ENCODE measurements at regions not wholly inside any gene's neighbourhood (a gene's known extent, or its start where the extent isn't known, plus 50 kb on each side); places are given as distances from the start of the nearest gene placed in this dataset.

DNA sequence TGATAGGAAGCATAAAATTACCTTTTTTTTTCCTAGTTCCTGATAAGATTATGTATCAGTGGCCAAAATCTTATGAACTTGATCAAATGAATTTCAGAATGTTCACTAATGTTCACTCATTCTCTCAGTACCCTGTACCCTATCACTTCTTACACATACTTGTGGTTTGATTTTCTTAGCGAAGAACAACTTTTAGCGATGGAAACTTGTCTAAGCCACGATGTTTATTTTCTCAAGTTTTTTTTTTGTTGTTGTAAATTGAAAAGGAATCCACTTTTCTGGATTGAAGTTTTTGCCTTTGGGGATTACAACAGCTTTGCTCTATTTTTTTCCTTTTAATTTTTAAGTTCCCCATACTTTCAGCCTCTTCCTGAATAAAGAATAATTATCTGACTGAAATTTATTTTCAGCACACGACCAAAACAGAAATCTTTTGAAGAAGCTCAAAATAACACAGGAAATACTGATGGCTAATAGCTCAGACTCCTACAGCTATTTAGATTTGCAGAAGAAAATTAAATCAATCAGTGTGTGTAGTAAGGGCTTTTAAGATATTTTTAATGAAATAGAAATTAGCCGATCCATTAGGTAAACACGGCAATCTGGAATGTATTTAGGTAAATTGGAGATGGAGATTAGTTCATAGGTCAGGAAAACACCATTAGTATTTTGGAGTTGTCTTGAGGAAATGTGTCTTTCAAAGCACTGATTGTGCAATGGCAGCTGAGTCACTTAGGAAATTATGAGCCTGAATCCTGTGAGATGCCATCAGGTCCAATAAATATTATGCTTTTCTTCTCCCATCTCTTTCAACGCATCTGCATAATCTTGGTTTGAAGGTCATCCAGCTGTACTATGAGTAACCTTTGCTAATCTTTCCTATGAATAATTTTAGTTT lies 217.5 kb downstream of the GJA1 start:
- TF ChIP-seq, protein P1, sequence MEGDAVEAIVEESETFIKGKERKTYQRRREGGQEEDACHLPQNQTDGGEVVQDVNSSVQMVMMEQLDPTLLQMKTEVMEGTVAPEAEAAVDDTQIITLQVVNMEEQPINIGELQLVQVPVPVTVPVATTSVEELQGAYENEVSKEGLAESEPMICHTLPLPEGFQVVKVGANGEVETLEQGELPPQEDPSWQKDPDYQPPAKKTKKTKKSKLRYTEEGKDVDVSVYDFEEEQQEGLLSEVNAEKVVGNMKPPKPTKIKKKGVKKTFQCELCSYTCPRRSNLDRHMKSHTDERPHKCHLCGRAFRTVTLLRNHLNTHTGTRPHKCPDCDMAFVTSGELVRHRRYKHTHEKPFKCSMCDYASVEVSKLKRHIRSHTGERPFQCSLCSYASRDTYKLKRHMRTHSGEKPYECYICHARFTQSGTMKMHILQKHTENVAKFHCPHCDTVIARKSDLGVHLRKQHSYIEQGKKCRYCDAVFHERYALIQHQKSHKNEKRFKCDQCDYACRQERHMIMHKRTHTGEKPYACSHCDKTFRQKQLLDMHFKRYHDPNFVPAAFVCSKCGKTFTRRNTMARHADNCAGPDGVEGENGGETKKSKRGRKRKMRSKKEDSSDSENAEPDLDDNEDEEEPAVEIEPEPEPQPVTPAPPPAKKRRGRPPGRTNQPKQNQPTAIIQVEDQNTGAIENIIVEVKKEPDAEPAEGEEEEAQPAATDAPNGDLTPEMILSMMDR (IDR thresholded peaks at IDR 0.05; ENCODE audit: unreplicated experiment in 3 of 3), result no peak
- Mint-ChIP-seq H3K27ac (no peak overlapping the region), H3K4me3 (no peak overlapping the region), H3K36me3 (ENCODE audit: low read depth) (no peaks in the 10 kb centered on the region), H3K4me1 (peaks cover 9% of the 10 kb centered on the region), H3K27me3 (ENCODE audit: low read depth) (no peaks in the 10 kb centered on the region), H3K9me3 (no peaks in the 10 kb centered on the region)

DNA sequence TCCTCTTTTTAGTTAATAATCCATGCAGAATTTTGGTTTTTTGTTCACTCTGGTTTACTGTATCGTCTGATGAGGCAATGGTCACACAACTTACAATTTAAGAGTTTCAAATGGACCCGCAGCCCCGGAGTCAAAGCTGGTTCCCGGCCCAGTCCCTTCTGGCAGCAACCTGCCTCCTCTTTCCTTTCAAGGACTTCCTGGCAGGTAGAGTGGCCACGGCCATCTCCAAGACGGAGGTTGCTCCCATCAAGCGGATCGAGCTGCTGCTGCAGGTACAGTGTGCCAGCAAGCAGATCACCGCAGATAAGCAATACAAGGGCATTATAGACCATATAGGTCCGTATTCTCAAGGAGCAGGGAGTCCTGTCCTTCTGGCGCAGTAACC lies 218.2 kb downstream of the GJA1 start:
- Mint-ChIP-seq H3K4me1 (peaks cover 9% of the 10 kb centered on the region), H3K4me3 (no peak overlapping the region), H3K27me3 (ENCODE audit: low read depth) (no peaks in the 10 kb centered on the region), H3K27ac (no peak overlapping the region), H3K36me3 (ENCODE audit: low read depth) (no peaks in the 10 kb centered on the region), H3K9me3 (no peaks in the 10 kb centered on the region)
- TF ChIP-seq, protein P1 (IDR thresholded peaks at IDR 0.05; ENCODE audit: unreplicated experiment in 3 of 3), result no peak

DNA sequence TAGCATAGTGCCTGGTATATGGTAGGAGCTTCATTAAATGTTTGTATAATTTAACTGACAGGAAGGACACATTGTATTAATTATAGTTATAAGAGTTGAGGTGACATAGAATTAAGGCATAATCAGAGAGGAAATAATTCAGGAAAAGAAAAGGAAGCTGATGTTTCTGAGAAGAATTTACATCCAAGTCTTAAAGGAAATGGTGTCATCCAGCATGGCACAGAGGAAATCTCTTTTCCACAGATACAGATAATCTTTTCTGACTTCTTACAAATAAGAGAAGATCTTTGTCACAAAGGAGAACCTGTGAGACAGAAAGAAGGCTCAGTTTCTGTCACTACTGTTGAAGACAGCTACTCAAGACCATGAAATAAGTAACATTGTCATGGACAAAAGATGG lies 222.5 kb downstream of the GJA1 start:
- no peaks in the 10 kb centered on the region for H3K27me3 Mint-ChIP-seq (ENCODE audit: low read depth)
- TF ChIP-seq, protein P1 (IDR thresholded peaks at IDR 0.05; ENCODE audit: unreplicated experiment in 3 of 3), result no peak
- no peaks in the 10 kb centered on the region for H3K36me3 Mint-ChIP-seq (ENCODE audit: low read depth)
- peaks cover 6% of the 10 kb centered on the region for H3K4me1 Mint-ChIP-seq
- no peak overlapping the region for H3K4me3 Mint-ChIP-seq
- H3K9me3 Mint-ChIP-seq, result no peaks in the 10 kb centered on the region
- no peak overlapping the region for H3K27ac Mint-ChIP-seq

DNA sequence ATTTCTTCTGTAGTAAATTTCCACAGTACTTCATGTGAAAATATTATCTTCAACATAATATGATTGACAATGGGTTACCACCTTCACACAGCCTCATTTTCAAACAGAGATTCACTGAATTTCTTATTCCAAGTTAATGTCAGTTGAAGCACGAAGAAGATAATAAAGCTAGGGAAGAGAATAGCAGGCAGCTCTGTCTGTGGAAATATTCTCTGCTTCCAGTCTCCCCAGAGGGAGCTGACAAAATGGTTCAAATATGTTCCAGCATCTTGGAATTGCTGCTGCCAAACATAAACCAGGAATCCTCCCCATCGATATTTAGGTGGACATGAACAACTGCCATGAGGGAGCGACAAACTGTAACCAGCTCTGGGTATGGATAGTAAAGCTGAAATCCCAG lies 224.8 kb downstream of the GJA1 start:
- H3K4me3 Mint-ChIP-seq, result no peak overlapping the region
- no peaks in the 10 kb centered on the region for H3K9me3 Mint-ChIP-seq
- TF ChIP-seq, protein P1 (IDR thresholded peaks at IDR 0.05; ENCODE audit: unreplicated experiment in 3 of 3), result no peak
- no peak overlapping the region for H3K27ac Mint-ChIP-seq
- no peaks in the 10 kb centered on the region for H3K4me1 Mint-ChIP-seq
- no peaks in the 10 kb centered on the region for H3K36me3 Mint-ChIP-seq (ENCODE audit: low read depth)
- no peaks in the 10 kb centered on the region for H3K27me3 Mint-ChIP-seq (ENCODE audit: low read depth)

DNA sequence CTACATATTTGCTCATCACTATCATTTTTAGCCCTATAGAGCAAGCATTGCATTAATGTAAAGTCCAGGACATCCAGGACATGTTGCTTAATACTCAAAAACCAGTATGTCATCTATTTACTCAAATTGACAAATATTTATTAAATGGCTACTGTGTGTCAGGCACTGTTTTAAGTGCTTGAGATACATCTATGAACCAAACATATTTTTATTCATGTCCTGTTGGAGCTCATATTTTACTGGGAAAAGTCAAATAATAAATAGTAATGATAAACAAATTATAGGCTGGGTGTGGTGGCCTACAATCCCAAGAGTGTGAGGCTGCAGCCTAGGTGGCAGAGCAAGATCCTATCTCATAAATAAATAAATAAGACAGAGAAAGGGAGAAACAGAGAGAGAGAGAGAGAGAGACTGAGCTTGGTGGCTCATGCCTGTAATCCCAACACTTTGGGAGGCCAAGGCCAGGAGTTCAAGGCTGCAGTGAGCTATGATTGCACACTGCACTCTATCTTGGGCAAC lies 227.9 kb downstream of the GJA1 start:
- no peak overlapping the region for H3K27ac Mint-ChIP-seq
- no peaks in the 10 kb centered on the region for H3K9me3 Mint-ChIP-seq
- TF ChIP-seq, protein P1 (IDR thresholded peaks at IDR 0.05; ENCODE audit: unreplicated experiment in 3 of 3), result no peak
- no peak overlapping the region for H3K4me3 Mint-ChIP-seq
- no peaks in the 10 kb centered on the region for H3K4me1 Mint-ChIP-seq
- no peaks in the 10 kb centered on the region for H3K36me3 Mint-ChIP-seq (ENCODE audit: low read depth)
- no peaks in the 10 kb centered on the region for H3K27me3 Mint-ChIP-seq (ENCODE audit: low read depth)

DNA sequence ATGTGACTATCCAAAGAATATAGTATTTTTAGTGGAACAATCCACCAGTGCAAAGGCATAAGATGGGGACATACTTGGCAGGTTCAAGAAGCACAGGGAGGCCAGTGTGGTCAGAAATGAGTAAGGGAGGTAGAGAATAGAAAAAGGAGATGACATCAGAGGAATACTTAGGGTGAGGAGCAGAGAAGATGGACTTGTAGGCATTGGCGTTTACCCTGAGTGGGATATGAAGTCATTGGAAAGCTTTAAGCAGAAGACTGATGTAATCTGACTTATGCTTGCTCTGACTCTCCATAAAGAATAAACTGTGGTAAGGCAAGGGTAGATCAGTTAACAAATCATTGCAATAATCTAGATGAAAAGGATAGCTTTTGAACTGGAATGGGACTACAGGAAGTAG lies 228.7 kb downstream of the GJA1 start:
- no peaks in the 10 kb centered on the region for H3K9me3 Mint-ChIP-seq
- no peaks in the 10 kb centered on the region for H3K27me3 Mint-ChIP-seq (ENCODE audit: low read depth)
- H3K27ac Mint-ChIP-seq, result no peak overlapping the region
- TF ChIP-seq, protein P1 (IDR thresholded peaks at IDR 0.05; ENCODE audit: unreplicated experiment in 3 of 3), result no peak
- H3K4me1 Mint-ChIP-seq, result no peaks in the 10 kb centered on the region
- H3K4me3 Mint-ChIP-seq, result no peak overlapping the region
- no peaks in the 10 kb centered on the region for H3K36me3 Mint-ChIP-seq (ENCODE audit: low read depth)

Measured in nephron (organoid).